NCI-H128 (cell line): ENCODE measurements at regions not wholly inside any gene's neighbourhood (a gene's known extent, or its start where the extent isn't known, plus 50 kb on each side); places are given as distances from the start of the nearest gene placed in this dataset.
A peak's percentile ranks its signal among the peaks of the same experiment; 100 is the strongest.
"Not testable (repeated sequence)": the region's sequence is repeated elsewhere in the genome, so short reads cannot be mapped to it uniquely, and the experiment has no call there.

Experiments used
- DNase-seq: peaks from one replicate; lab custom pipeline; 2025; ENCODE audit not compliant: unreplicated experiment; lab: John Stamatoyannopoulos, UW

DNA sequence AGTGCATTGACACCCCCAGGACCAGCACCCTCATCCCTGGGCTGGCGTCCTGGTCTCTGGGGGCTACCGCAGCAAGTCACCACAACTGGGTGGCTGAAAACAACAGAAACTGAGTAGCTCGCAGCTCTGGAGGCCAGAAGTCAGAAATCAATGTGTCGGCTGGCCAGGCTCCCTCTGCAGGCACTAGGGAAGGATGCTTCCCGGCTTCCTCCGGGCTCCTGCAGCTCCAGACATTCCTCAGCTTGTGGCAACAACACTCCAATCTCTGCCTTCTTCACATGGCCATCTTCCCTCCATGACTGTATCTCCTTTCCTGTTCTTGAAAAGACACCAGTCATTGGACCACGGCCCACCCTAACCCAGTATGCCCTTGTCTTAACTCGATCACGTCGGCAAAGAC, 224.2 kb downstream of the NPHP4 start:
- no peak for DNase-seq

DNA sequence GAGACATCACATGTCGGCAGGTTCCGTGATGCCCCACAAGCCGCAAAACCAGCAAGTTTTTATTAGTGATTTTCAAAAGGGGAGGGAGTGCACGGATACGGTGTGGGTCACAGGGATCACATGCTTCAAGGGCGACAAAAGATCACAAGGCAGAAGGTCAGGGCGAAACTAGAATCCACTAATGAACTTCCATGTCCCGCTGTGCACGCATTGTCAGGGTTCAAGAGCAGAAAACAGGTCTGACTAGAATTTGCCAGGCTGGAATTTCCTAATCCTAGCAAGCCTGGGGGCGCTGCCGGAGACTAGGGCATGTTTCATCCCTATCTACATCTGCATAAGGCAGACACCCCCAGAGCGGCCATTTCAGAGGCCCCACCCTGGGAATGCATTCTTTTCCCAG, 225.2 kb downstream of the NPHP4 start:
- not testable (repeated sequence) for DNase-seq

DNA sequence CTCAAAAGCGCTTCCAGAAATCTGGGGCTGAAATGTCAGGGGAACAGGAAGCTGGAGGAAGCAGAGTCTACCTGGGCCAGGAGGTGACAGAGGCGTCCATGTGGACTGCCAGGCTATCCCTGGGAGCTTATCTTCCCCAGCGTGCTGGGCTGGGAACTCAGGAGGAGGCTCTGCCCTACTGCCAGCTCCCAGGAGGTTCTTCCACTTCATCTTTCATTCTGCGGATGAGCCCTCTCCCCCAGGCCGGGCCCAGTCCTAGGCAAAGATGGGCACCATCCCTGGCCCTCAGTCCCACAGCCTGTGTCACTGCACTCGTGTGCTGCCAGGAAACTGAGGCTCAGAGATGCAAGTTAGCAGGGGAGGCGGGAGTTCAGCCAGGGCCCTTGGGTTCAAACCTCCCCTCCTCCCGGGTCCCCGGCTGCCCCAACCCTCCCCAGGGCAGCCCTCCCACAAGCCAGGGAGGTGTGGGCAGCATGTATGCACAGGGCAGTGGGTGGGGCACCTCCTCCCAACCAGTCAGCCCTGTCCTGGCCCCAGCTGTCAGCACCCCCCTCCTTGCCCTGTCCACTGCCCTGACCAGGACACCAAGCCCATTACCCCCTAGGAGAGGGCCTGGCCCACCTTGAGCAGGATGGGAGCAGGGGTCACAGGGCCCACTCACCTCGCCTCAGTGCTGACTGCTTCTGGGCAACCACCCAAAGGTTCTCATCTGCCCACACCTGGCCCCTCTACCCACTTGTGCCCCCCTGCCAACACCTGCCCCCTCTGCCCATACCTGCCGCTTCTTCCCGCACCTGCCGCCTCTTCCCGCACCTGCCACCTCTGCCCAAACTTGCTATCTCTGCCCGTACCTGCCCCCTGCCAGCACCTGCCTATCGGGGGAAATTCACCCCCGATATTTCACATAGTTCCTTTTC, 226.0 kb downstream of the NPHP4 start:
- DNase-seq: peak; percentile 31

DNA sequence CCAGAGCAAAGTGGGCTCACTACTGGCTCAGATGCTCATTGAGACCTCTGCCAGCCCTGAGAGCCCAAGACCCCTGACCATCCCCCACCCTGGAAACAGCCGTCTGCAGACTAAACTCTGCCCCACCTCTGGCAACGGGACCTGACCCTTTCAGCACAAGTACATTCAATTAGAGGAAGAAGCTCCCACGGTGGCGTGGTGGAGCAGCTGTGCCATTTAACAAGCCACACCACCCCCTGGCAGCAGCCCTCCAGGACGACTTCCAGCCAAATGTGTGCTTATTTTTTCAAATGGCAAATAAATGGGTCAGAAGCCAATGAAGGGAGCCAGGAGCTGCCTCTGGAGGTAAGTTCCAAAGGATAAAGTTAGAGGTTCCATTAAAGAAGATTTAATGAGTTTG, 226.7 kb downstream of the NPHP4 start:
- DNase-seq: no peak

DNA sequence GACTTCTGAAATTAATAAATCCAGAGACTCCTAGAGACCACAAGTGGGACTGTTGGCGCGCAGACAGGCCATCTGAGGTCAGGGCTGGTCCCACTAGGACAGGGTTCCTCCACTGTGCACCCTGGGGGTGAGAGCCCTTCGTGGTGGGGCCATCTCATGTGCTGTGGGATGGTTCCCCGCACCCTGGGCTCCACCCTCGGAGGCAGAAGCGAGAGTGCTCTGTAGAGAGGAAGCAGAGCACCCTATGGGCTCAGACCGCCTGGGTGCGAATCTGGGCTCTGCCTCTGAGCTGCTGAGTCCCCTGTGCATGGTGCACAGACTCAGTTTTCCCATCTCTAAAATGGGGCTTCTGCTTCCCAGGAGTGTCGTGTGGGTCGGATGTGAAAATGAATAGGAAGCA, 227.3 kb downstream of the NPHP4 start:
- no peak for DNase-seq

GRCh38 chr1:5764464-5764863, 227.8 kb downstream of the NPHP4 start:
- no peak for DNase-seq

DNA sequence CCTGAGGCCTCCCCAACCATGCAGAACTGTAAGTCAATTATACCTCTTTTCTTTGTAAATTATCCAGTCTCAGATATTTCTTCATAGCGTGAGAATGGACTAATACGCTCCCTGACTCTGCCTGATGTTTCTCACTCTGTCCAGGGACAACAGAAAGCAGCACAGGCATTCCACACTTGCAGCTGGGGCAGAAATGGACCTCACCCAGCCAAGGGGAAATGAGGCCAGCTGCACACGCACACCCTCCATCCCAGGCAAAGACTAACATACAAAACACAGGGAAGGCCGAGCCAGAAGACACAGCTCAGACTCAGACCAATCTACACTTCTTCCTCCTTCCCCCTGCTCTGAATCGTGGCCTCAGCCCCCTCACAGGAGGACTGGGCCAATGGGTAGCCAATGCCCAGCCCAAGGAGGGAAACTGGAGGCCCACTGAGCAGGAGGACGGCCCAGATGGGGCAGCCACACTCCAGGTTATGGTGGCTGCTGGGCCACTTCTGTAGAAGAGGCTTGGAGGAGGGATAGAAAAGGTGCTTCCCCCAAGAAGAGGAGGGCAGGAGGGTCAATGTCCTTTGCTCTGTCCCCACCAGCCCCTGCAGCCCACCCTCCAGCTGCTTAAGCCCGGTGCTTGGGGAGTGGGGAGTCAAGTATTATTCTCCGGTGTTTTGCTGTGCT, 228.4 kb downstream of the NPHP4 start:
- DNase-seq: no peak

GRCh38 chr1:5758859-5759578, 233.2 kb downstream of the NPHP4 start:
- no peak for DNase-seq

DNA sequence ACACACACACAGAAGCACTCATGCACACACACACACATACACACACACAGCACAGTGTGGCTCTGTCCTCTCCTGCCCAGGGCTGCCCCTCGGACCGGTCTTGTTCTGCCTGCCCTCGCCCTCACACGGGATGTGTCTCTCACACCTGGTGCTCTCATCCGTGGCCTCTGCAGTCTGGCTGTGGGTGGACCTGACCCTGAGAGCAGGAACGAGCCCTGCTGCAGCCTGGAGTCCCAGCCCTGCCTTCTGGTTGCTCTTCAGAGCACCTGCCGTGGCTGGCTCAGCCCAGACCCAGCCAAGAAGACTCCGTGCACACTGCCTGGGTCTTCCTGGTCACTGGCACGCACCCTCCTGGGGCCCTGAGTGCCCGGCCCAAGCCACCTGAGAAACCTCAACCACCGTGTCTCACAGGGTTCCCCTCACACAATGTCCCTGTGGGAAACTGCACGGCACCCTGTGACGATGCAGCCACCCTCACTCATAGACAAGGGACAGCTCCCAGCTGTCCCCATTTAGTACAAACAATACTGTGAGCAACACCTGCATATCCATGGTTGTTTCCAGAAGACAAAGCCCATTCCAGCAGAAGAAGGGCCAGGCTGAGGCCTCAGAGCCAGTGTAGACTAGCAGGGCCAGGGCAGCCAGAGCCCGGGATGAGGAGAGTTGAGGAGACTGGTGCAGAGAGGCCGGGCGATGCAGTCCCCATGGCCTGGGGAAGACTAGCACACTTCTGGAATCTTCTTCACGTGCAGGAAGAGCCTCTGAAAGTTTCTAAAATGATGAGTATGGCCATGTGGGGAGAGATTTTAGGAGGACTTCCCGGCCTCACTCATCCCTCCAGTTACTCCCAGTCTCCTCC, 234.0 kb downstream of the NPHP4 start:
- DNase-seq: no peak

GRCh38 chr1:5757187-5757805, 234.9 kb downstream of the NPHP4 start:
- DNase-seq: no peak

DNA sequence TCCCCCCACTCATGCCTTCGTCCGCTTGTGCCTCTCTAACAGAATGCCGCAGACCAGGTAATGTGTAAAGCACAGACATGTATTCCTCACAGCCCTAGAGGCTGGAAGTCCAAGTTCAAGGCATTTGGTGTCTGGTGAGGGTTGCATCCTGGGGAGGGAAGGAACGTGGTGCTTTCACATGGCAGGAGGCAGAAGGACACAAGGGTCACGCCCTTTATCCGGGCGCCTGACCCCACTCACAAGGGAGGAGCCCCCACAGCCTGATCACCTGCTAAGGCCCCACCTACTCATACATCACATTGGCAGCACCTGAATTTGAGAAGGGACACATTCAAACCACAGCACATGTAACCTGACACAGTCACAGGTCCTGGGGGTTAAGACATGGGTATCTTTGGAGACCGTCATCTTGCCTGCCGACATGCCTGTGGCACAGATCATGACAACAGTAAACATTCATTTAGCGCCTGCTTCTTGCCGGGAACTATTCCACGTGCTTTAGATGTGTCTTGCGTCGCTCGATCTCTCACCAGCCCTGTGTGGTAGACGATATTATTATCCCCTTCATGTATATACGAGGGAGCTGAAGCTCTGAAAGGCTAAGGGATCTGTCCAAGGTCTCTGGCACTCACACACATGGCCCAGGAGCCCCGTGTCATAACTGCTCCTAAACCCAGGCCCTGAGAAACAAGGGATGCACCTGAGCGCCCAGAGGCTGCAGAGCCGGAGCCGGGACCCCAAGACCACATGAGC, 235.6 kb downstream of the NPHP4 start:
- no peak for DNase-seq

- DNase-seq: no peak
Measured at GRCh38 chr1:5755552-5756125, 236.6 kb downstream of the NPHP4 start.

DNA sequence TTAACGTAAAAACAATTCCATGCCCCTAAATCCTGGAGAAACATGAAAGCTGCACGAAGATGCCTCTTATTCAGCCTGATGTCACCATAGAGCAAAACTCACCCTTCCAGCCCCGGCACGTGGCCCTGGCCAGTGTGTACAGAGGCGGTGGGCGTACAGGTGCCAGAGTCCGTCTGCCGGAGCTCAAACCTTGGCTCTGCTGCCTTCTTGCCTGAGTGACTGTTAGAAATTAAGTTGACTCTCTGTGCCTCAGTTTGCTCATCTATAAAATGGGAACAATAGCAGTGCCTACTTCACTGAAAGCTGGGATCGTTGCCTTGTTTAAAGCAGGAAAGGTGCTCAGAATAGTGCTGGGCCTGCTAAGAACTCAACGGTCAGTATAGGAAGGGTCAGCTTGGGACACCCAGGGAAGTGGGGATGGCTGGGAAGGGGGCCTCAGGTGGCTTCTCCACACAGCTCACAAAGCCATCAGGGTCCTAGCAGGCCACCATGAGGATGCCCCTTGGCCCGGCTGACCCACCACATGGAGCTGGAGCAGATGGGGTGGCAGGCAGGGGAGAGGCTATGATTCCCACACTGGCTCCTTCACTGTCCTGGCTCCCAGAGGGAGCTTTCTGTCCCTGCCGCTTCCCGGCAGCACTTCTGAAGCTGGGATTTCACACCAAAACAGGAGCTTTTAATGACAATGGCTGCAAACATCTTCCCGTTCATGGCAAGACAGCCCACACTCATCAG, 237.2 kb downstream of the NPHP4 start:
- no peak for DNase-seq

DNA sequence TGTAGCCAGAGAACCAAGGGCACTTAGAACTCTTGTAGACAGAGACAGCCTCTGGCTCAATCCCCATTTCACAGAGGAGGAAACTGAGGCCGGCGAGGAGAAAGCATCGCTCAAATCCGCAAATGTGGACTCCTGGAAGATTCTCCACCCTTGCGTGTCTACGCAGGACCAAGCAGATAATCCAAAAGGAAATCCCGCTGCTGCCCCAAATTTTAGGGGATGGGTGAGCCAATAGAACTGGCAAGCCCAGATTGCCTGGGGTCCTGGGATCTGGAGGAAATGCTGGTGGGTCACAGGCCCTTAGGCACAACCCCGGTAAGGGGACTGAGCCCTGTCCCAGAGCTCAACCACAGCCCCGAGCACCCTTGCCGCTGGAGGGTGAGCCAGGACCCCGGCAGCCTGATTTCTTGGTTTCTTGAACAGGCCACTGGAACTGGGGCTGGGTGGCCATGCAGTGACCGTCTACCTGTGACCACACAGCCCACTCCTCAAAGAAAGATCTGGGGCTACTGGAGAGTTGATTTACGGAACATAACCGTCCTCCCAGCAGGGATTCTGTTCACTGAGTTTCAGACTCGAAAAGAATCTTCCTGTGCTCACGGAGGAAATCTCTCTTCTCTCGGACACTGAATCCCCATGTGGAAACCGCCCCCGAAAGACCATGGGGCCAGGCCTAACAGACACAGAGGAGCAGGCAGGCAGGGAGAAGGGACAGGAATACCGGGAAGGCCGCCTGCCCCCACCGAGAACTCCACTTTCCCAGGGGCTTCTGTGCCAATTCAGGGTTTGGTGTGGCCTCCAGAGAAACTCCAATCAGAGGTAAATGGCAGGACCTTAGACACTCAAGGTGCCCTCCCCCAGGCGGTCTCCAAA, 238.4 kb downstream of the NPHP4 start:
- DNase-seq: no peak

DNA sequence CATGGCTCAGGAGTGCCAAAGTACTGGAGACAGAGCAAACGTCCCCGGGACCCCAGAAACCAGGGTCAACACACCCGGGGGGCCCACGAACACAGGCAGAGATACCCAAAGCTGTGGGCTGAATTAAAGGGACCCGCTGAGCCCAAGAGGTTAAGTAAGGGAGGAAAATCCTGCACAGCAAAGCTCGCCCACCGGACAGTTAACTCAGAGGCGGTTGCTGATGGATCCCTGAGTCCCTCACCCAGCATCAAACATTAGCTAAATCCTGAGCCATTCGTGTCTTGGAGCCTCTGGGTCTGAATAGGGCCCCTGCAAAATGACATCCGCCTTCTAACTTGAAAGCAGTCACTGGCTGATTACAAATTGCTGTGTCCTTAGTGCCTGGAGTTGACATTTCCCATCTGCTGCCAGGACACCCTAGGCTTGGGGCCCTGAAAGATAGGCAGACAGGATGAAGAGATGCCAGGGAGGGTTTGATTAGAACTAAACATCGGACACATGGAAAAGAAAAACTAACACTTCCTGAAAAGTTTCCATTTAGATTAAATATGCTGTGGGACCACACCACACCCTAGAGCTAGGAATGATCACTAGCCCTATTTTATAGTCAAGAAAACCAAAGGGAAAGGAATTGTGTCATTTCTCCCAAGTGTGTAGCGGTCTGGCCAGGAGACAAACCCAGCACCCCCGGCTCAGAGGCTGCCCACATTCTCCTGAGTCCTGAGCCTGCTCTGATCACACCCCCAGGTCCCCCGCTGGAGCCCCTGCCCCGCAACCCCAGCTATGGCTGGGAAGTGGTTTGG, 239.3 kb downstream of the NPHP4 start:
- DNase-seq: no peak

GRCh38 chr1:5751833-5752745, 240.1 kb downstream of the NPHP4 start:
- no peak for DNase-seq
